GM23338 (cell line): ENCODE measurements at regions not wholly inside any gene's neighbourhood (a gene's known extent, or its start where the extent isn't known, plus 50 kb on each side); places are given as distances from the start of the nearest gene placed in this dataset. TPM values are rescaled to one million over a fixed set of nuclear protein-coding genes. Genes with fewer than 3 reads are reported as not detected.

Experiments used
- small RNA-seq: library from RNA; depleted of rRNA; stranded (forward); fragments of <200 nt; gene quantifications from one replicate; pipeline ENCODE3, GENCODE V24; 2014; ENCODE audit warnings: low replicate concordance

Small RNA genes in the stretch of these regions (small RNA-seq; reads per million reads assigned to genes)
- gene AC082651.2 (not detected), gene RNU4-73P (not detected)
